ENCODE measurements at regions not wholly inside any gene's neighbourhood (a gene's known extent, or its start where the extent isn't known, plus 50 kb on each side); places are given as distances from the start of the nearest gene placed in this dataset.
A peak's percentile ranks its signal among the peaks of the same experiment; 100 is the strongest.

DNA sequence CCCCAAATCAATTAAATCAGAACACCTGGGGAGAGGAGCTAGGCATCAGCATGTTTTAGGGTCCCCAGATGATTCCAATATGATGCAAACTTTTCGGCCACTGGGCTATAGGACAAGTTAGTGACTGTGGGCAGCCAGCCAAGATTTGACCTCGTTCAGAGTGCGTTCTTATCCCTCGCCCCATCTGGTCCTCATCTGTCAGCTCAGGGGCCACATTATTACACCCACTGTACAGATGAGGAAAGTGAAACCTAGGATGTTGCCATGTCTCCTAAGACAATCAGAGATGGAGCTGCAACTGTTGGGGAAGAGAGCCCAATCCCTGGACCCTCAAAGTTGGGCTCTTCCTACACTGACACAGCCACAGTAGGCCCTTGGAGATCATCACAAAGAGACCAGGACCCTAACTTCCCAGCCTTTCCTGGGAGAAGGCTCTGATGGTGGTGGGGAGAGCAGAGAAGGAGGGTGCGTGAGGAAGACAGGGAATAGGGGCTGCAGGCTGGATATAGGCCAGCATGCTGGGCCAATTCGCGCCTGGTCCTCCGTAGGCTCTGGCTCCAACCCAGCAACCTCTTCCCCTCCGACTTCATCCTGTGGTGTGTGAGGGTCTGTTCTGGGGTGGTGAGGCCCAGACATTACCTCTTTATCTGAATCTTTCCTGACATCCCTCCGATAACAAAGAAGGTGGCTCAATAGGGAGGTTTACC, 109.4 kb upstream of the ZMIZ1 start:
- DNase-seq: no peak

DNA sequence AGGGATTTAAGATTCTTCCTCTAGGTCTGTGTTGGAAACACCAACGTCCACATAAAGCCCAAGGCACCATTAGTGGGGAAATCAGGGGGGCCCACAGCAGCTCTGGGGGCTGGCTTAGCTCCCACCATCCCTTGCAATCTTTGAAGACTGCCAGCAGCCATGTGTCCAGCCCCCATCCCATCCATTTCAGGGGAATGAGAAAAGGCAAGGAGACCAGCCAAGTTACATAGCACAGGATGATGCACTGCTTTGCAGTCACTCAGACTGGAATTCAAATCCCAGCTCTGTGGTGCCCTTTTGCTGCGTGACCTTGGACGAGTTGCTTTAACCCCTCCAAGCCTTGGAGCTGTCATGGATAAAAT, 108.9 kb upstream of the ZMIZ1 start:
- DNase-seq: no peak

DNA sequence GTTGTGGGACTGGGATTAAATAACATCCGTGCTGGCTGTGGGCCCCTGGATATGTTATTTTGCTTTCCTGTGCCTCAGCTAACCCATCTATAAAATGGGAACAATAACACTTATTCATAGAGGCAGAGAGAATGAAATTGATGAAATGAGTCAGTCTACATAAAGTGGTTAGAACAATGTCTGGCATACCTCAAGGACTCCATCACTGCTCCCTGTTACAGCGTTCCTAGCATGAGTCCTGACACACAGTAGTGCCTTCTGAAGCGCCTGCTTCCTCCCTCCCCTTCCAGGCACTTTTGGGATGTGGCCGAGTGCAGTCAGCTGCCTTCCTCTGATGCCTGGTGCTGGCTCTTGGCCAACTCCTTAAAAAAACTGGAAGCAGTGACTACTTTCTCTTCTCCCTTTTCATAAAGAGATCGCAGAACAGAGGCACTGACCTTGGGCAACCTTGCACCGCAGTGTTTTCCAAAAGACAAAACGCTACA, 108.4 kb upstream of the ZMIZ1 start:
- DNase-seq: no peak

DNA sequence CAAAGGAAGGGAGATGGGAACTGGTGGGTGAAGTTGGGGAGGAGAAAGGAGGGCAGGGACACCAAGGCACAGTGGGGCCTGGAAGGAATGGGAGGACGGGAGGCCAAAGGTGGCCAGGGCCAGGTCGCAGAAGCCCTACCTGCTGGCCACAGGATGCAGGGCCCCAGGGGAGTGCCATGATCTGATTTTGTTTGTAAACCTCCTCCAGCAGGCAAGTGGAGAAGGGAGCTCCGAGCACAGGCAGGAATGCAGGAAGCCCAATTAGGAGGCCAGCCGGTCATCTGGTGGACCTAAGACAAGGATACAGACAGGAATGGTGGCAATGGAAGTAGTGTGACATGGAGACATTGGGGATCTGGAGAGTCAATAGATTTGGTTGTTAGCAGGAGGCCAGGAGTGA, 107.0 kb upstream of the ZMIZ1 start:
- no peak for DNase-seq

DNA sequence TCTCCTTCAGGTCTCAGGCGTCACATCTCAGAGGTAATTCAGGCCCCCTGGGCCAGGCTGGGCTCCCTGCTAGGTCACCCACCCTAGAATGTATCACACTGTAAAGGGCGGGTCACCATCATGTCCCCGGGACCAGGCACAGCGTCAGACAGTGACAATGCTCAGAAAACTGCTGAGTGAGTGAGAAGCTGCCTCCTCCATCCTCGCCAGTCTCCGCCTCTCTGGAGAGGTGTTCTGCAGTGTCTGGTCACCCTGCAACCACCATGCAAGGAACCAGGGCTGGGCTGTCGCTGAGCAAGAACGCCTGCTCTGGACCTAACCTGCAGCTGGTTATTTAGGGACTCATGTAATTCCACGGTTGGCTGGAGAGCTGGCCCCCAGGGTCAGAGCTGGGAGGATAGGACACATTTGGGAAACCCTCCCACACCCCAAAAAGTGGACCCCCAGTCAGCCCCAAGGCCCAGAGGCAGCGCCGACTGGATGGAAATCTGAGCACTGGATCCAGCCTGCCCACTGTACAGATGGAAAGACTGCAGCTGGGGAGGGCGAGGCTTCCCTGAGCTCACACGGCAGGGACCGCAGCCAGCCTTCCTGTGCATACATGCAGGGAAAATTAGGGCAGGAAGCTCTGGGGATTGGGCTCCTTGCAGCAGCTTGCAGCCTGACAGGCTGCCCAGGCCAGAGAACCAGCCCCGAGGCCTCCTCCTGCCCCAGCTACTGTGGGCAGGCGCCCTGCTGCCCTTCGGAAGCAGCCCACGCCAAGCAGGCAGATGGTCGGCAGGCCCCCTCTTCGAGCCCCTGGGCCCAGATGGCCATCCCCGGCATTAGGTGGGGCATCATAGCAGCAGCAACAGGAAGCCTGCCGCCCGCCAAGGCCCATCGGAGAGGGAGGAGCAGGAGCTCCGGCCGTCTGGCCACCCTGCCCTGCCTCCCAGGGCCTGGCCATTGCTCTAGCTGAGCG, 105.4 kb upstream of the ZMIZ1 start:
- DNase-seq: no peak

DNA sequence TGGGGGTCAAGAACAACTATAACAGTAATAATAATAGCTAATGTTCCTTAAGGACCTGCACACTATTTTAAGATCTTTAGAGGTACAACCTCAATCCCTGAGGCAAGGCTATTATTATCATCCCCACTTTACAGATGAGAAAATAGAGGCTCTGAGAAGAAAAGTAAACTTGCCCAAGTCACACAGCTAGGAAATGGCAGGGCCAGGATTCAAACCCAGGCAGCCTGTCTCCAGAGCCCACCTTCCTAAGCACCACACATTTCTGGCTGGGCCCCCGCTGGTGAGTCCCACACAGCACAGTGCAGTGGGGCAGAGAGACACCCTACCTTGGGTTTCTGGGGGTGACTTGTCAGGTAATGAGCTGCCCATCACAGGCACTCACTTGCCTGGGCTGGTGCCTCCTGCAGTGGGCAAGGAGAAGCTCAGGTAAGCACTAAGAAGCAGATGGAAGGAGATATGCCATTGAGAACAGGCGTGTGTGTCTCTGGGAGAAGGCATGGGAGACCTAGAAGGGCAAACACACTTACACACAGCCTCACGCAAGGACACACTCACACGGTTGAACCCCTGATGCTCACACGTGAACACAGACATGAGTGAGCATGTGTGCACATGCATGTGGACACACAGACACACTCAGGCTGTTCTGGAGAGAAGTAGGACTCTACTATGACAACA, 104.4 kb upstream of the ZMIZ1 start:
- DNase-seq: no peak

DNA sequence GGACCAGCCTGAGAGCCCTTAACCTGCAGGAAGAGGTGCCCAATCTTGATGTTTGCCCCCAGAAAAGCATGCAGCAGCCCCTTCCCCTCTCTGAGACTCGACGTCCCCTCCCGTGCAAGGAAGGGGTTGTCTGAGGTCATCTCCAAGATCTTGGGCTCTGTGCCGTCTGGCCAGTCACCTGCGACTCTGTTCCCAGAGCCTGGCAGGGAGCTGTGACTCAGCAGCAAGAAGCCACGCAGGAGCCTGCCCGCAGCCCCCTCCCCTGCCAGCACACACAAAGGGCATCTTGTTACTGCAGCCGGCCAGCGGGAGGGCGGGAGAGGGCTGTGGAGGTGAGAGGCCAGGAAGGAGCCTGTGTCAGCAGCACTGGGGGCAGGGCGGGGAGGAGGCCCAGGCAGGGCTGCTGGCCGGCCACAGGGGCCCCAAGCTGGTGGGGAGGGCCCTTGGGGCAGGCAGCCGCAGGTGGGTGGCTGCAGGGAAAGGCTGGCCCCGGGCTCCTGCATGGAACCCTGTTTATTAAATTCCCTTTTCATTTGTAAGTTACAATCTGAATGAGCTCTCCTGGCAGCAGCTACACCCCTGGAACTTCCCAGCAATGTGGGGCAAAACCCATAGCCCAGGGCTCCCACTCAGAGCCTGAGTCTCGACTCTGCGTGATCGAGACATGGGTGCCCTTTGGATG, 103.7 kb upstream of the ZMIZ1 start:
- no peak for DNase-seq

DNA sequence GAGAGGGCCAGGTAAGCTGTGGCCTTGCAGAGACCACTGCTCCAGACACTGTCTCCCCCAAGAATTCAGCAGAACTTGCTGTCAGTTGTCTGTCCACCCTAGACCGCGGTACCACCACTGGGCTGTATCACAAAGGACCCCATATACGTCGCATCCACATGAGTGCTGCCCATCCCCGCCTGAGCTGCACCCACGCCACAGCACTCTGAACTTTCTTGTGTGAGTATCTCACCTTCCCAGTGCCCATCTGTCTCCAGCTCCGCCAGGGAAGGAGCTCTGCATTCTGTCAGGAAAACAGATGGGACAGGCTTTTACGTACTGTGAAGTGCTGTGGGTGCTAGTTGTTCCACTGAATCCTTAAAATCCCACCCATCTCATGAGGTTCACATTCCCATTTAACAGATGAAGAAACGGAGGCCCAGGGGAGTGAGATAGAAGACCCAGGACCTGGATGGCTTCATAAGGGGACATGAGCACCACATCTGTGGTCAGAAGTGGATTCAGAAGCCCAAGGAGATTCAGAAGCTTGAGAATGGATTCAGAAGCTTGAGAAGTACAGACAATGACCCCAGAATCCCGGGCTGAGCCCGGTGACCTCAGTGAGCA, 102.5 kb upstream of the ZMIZ1 start:
- DNase-seq: no peak

DNA sequence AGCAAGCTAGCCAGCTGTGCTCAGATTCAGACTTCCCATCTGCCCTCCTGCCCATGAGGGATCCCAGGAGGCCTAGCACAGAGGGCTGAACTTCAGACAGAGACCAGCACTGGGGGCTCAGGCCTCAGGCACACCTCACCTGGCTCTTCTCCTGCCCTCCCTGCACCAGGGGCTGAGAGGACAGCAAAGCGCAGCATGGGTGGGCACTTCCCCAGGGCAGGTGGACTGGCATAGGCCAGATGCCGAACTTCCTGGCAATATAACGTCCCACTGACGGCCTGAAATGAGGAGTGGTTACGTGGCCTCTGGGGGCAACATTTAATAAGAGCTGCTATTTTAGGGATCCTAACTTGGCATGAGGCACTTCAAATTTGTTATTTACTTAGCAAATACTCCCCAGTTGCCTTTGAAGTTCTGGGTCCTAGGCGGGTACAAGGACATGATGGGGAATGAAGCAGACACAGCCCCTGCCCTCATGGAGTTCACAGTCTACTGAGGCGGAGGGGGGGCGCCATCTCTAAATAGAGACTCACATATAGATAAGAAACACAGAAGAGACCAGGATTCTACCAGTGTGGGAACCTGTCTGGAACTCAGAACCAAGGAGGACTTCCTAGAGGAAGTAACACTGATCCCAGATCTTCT, 101.8 kb upstream of the ZMIZ1 start:
- DNase-seq: no peak

DNA sequence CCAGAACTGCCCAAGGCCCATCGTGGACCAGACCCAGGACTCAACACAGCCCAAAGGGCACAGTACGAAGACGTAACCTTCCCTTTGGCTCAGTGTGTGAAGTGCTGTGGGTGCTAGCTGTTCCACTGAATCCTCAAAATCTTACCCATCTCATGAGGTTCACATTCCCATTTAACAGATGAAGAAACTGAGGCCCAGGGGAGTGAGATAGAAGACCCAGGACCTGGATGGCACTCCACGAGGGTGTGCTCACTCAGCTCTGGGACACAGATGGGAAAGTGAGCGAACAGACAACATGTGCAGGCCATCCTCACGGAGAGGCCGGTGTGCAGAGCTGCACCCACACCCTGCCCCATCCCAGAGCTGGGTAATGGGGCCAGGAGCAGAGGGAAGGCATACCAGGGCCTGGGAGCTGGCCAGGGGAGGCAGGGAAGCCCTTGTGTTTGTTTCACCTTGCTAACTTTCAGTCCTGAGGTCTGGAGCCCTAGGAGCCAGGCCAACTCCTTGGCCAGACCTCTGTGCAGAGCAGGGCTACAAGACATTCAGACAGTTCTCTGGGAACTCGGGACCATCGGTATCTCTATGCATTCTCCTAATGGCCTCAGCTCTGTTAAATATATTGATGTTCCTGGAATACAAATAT, 100.3 kb upstream of the ZMIZ1 start:
- no peak for DNase-seq

DNA sequence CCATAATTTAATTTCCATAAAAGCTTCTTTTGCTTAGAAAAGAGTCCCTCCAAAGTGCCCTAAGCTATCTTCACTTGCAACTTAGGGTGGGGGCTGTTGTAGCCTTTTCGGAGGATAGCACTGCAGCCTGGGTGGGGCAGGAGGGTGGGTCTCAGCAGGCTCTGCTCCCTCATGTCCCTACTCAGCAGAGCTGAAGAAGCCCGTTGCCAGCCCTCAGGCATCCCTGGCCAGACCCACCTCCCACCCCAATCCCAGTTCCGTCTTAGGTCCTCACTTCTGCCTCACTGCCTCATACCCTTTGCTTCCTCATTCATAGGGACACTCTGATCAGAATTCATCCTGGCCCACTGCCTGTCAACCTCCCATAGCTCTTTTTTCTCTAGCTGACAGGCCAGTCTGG, 99.8 kb upstream of the ZMIZ1 start:
- no peak for DNase-seq

DNA sequence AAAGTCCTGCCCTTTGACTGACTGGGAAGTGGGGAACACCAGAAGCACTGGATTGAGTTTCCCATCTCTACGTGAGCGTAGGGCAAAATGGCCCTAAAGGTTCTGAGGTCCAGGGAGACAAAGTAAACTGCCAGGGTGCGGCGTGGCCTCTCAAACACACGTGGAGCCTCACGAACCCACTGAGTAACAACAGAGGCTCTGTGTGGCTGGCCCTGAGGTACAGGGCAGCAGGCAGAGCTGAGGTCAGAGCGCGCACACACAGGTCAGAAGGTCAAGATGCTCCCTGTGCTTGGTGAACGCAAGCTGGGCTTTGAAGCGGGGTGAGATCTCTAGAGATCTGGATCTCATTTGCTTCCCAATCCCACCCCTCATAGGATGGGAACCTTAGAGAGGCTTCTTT, 99.0 kb upstream of the ZMIZ1 start:
- DNase-seq: no peak

DNA sequence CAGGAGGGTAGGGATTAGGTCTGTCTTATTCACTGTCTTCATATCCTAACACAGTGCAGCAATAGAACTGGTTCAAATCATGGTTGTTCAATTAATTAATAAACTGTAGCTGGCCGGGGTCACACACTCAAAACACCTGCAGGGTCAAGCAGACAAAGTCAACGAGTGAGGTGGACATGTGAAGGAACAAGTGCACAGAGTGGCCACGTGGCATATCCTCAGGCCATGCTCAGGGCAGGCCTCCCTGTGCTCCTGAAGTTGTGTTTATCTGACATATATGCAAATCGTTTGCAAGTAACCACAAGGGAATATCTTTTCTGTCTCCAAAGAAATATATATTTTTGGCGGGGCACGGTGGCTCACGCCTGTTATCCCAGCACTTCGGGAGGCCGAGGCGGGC, 98.5 kb upstream of the ZMIZ1 start:
- DNase-seq: no peak

DNA sequence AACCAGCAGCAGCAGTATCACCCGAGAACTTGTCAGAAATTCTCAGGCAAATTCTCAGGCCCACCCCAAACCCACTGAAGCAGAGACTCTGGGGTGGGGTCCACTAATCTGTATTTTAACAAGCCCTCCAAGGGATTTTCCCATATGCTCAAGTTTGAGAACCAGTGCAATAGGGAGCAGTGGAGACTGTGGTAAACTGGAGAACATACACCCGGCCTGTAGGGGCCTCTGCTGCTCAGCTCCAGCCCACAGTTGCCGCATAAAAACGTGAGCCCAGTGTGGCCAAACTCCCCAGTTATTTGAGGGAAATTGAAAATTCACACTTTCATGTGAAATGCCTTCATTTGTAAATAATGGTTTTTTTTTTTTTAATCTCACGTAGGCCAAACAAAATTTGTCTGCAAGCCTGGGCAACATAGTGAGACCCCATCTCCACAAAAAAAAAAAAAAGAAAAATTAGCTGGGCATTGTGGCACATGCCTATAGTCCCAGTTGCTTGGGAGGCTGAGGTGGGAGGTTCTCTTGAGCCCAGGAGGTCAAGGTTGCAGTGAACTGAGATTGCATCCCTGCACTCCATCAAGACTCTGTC, 97.6 kb upstream of the ZMIZ1 start:
- DNase-seq: no peak

DNA sequence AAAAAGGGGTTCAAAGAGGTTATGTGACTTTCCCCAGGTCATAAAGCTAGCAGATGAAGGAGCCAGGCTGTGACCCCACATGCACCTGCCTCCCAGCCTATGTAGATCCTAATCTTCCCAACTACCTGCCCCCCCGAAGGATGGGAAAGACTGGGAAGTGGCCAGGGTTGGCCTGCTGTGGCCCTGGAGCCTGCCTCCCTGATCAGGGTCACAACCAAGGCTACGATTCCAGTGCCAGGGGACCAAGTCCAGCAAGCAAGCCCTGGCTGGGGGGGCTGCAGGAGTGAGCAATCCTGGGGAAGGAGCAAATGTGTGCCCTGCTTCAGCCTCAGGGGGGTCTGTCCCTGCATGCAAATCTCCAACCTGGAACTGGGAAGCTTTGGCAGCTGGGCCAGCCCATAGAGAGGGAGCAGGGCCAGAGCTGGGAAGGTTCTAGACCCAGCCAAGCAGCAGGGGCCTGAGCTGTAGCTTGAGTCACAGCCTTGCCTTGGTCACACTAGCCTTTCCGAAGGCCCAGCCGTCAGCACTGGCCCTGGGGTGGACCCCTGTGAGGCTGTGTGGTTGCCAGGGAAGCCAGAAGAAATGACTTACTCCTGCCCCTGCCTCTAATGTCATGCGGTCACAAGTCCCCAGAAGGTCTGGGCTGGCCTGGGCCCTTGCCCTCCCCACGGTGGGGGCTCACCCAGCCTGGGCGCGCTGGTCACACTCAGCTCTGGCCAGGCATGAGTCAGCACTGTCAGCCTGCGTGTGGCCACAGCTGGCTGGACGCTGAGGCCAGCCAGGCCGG, 96.4 kb upstream of the ZMIZ1 start:
- no peak for DNase-seq

DNA sequence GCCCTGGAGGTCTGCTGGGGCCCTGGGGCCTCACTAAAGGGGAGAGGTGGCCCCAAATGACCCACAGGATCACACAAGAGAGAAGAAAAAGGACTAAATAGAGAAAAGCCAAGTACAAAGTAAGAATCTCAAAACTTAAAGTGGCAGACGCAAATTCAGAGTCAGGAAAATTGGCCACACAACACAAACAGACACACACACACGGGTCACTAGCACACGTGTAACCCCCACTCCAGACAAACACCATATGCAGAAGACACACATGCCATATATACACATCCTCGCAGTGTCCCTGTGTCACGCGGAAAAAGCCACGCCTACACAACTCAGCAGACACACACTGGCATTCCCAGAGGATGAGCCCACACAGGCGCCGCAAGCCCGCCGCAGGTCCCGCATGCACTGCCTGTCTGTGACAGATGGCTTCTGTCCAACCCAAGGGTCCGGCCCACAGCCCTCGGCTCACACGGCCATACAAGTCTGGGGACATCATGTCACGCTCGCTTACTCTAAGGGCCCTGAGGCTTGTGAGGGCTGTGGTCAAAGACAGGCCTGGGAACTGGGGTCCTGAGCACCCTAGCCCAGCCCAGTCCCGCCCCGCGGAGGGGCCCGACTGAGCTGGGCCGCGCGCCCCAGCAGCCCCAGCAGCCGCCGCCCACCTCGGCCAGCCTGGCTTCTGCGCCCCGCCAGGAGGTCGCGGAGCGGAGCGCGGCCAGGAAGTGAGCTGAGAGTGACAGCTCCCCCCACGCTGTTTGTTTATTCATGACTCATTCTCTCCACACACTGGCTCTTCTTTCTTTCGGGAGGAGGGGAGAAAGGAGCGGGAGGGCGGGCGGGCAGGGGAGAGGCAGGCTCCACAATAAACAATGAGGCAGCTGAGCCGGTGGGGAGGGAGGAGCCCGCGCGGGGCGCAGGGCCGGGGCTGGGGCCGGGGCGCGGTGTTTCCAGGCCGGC, 95.5 kb upstream of the ZMIZ1 start:
- peak; percentile 23 to 84 (median 50) for DNase-seq

DNA sequence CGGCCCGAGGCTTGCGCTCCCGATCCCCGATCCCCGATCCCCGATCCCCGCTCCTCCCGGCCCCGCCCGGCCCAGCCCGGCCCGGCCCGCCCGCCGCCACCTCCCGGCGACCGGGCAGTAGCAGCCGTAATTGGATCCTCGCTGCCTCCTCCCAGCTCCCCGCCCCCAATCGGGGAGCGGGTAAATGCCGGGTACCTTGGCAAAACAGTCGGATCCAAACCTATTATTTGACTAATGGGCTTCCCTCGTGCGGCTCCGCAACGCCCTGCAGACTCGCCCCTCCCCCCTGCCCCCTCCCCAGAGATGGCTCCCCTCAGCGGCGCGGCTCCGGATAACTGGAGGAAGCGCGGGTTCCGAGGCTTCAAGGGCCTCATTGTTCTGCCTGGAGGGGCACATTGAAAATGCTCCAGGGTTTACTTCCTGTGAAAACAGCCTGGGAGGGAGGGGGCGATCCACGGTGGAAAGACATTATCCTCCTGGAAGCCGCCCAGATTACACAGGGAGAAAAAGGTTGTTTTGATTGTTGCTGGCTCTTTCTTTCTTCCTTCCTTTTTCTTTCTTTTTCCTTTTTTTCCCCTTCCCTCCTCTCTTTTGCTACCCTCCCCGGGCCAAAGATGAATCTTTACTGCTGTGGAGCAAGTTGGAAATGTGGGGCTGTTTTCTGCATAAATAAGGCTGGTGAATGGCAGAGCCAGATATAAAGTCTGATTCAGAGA, 94.7 kb upstream of the ZMIZ1 start:
- DNase-seq: peak in 3 of 5 experiments; percentile 22 to 40 (median 27)
